GM12874 (cell line): ENCODE measurements at regions not wholly inside any gene's neighbourhood (a gene's known extent, or its start where the extent isn't known, plus 50 kb on each side); places are given as distances from the start of the nearest gene placed in this dataset.

ENCODE experiments used
- CTCF ChIP-seq: IDR thresholded peaks from 2 replicates; pipeline ENCODE4 v1.5.1; 2011; ENCODE audit warnings: low read depth, mild to moderate bottlenecking, control low read depth, low read length, moderate library complexity; ENCODE audit not compliant: insufficient read depth

GRCh38 chr13:48896312-48896711 lies 79.4 kb upstream of the FNDC3A start:
- TF ChIP-seq CTCF = no peak

GRCh38 chr13:48901781-48902180 lies 73.9 kb upstream of the FNDC3A start:
- TF ChIP-seq CTCF = no peak

- TF ChIP-seq CTCF = no peak
Measured at GRCh38 chr13:48902368-48902767, 73.3 kb upstream of the FNDC3A start.

- TF ChIP-seq CTCF = no peak
Measured at GRCh38 chr13:48904668-48905290, 70.9 kb upstream of the FNDC3A start.

- no peak for TF ChIP-seq CTCF
Measured at GRCh38 chr13:48906200-48906599, 69.5 kb upstream of the FNDC3A start.

GRCh38 chr13:48908381-48909055 lies 67.2 kb upstream of the FNDC3A start:
- TF ChIP-seq CTCF = no peak

- no peak for TF ChIP-seq CTCF
Measured at GRCh38 chr13:48909056-48909389, 66.7 kb upstream of the FNDC3A start.
